B cell (primary cell): ENCODE measurements at regions not wholly inside any gene's neighbourhood (a gene's known extent, or its start where the extent isn't known, plus 50 kb on each side); places are given as distances from the start of the nearest gene placed in this dataset.

Source experiments
- ATAC-seq: fragments of 200-7000 bp; cut with Tn5 transposase; one replicate; pipeline ENCODE4 v1.10.0; 2021; ENCODE audit warnings: low read depth, mild to moderate bottlenecking, moderate number of reproducible peaks, moderate library complexity
- CTCF ChIA-PET: fragments of 350-600 bp; sonication (Branson Sonifier 250); formaldehyde crosslinking; loops from one replicate; lab custom pipeline; 2021; ENCODE audit warnings: antibody characterized with exemption, inconsistent platforms; lab: Charles Lee
- POLR2A ChIA-PET: fragments of 350-600 bp; sonication (Branson Sonifier 250); formaldehyde crosslinking; loops from one replicate; lab custom pipeline; 2021; ENCODE audit warnings: antibody characterized with exemption; lab: Charles Lee
- DNase-seq: peaks from one replicate; pipeline ENCODE4 v3.0.0; 2013
- H2AFZ ChIP-seq: 2 replicates; pipeline ENCODE4 v1.6.1; 2012; ENCODE audit warnings: mild to moderate bottlenecking, low read depth, low read length; ENCODE audit not compliant: insufficient read depth, poor library complexity, severe bottlenecking
- H3K27ac ChIP-seq, 2 donors: 1 replicate in 1 of 2; 2 replicates in 1 of 2; pipeline ENCODE4 v1.5.1; 2012 to 2013; ENCODE audit warnings: low read length in 2 of 2, mild to moderate bottlenecking in 2 of 2, moderate library complexity in 1 of 2
- H3K27me3 ChIP-seq, 4 experiments: fragments of 200-600 bp in 1 of 4; sonication (generic) in 1 of 4; replicated peaks in 1 of 4; 1 replicate in 2 of 4; 2 replicates in 2 of 4; pipeline versions ENCODE4 v1.6.1 to v1.7.0; 2013 to 2016; ENCODE audit warnings: low read length in 3 of 4, mild to moderate bottlenecking in 2 of 4, mixed read lengths in 1 of 4, moderate library complexity in 1 of 4; ENCODE audit not compliant: insufficient read depth in 4 of 4, control insufficient read depth in 3 of 4; ENCODE audit errors: control extremely low read depth in 1 of 4
- H3K36me3 ChIP-seq, 2 experiments: replicated peaks in 1 of 2; 1 replicate in 1 of 2; 2 replicates in 1 of 2; pipeline versions ENCODE4 v1.6.1 to v1.7.1; 2013; ENCODE audit warnings: low read length in 1 of 2; ENCODE audit not compliant: insufficient read depth in 2 of 2, control insufficient read depth in 1 of 2; ENCODE audit errors: control extremely low read depth in 1 of 2, extremely low read depth in 1 of 2
- H3K4me1 ChIP-seq, 2 donors: fragments of 200-600 bp in 1 of 2; sonication (generic) in 1 of 2; 1 replicate in 1 of 2; 2 replicates in 1 of 2; pipeline versions ENCODE4 v1.5.1 to v1.6.1; 2013 to 2017; ENCODE audit warnings: low read length in 2 of 2; ENCODE audit not compliant: control insufficient read depth in 2 of 2, insufficient read depth in 2 of 2
- H3K4me2 ChIP-seq: replicated peaks from 2 replicates; pipeline ENCODE3; 2012; ENCODE audit warnings: mild to moderate bottlenecking, low read depth, low read length; ENCODE audit not compliant: poor library complexity, severe bottlenecking
- H3K4me3 ChIP-seq, 5 experiments: fragments of 200-600 bp in 1 of 5; sonication (generic) in 1 of 5; 1 replicate in 3 of 5; 2 replicates in 2 of 5; pipeline versions ENCODE4 v1.5.1 to v1.7.0; 2011 to 2016; ENCODE audit warnings: low read length in 4 of 5, mild to moderate bottlenecking in 4 of 5, low read depth in 2 of 5, control low read depth in 1 of 5, moderate library complexity in 1 of 5; ENCODE audit not compliant: insufficient read depth in 1 of 5; ENCODE audit errors: control extremely low read depth in 1 of 5, extremely low read depth in 1 of 5
- H3K79me2 ChIP-seq: fragments of 200-600 bp; sonication (generic); one replicate; pipeline ENCODE4 v1.6.0; 2016; ENCODE audit warnings: low read length; ENCODE audit not compliant: control insufficient read depth, insufficient read depth
- H3K9ac ChIP-seq: fragments of 200-600 bp; sonication (generic); 2 replicates; pipeline ENCODE4 v1.6.1; 2017; ENCODE audit warnings: mild to moderate bottlenecking, low read length, moderate library complexity
- H3K9me3 ChIP-seq, 3 donors: one replicate each; pipeline versions ENCODE4 v1.6.1 to v1.7.1; 2013; ENCODE audit warnings: low read length in 2 of 3; ENCODE audit not compliant: control insufficient read depth in 2 of 3, insufficient read depth in 1 of 3; ENCODE audit errors: control extremely low read depth in 1 of 3
- H4K20me1 ChIP-seq: 2 replicates; pipeline ENCODE4 v1.6.0; 2012; ENCODE audit warnings: mild to moderate bottlenecking, low read length; ENCODE audit not compliant: insufficient read depth, control insufficient read depth, poor library complexity, severe bottlenecking
- H3K27ac Mint-ChIP-seq: one replicate; pipeline ENCODE4 v1.8.0; 2021; ENCODE audit warnings: mixed read lengths
- H3K27me3 Mint-ChIP-seq: one replicate; pipeline ENCODE4 v1.8.0; 2021; ENCODE audit warnings: mixed read lengths
- H3K4me1 Mint-ChIP-seq: one replicate; pipeline ENCODE4 v1.8.0; 2021; ENCODE audit warnings: mixed read lengths
- H3K4me3 Mint-ChIP-seq: one replicate; pipeline ENCODE4 v1.8.0; 2021; ENCODE audit warnings: mixed read lengths
- H3K9me3 Mint-ChIP-seq: one replicate; pipeline ENCODE4 v1.8.0; 2022; ENCODE audit warnings: mixed read lengths; ENCODE audit not compliant: insufficient read depth
- EZH2 ChIP-seq: IDR thresholded peaks from 2 replicates; pipeline ENCODE4 v1.6.1; 2012; ENCODE audit warnings: borderline replicate concordance, low read depth, mild to moderate bottlenecking, moderate library complexity, low read length; ENCODE audit not compliant: insufficient read depth, poor library complexity, severe bottlenecking
- WGBS: methylation state at CpG from one replicate; pipeline ENCODE4 v1.1.5; 2013; ENCODE audit warnings: missing lambda C conversion rate; ENCODE audit not compliant: insufficient coverage; 5-methylcytosine and 5-hydroxymethylcytosine counted together
- intact Hi-C: fragments of 100-400 bp; cut with micrococcal nuclease; formaldehyde crosslinking; loops from one replicate; pipeline ENCODE4 v1.10.0; 2022
- TF ChIP-seq, protein P1 (sequence below): fragments of 200-600 bp; IDR thresholded peaks from one replicate; pipeline ENCODE4 v1.8.0; 2022; ENCODE audit warnings: antibody characterized with exemption, mild to moderate bottlenecking

DNA sequence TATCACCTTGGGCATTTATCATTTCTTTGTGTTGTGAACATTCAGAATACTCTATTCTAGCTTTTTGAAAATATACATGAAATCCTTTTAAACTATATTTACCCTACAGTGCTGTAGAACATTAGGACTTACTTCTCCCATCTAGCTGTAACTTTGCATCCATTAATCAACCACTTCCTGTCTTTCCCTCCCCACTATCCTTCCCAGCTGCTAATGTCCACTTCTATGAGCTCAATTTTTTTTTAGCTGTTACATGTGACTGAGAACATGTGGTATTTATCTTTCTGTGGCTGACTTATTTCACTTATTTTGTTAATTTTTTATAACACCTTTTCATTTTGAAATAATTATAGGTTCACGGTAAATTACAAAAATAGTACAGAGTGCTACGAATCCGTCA lies 136.0 kb downstream of the LMNTD1 start:
- Histone ChIP-seq H3K9ac (no peak overlapping the region), H3K79me2 (no peaks in the 10 kb centered on the region), H3K4me1 (no peaks in the 10 kb centered on the region), H3K27me3 (no peaks in the 10 kb centered on the region), H3K36me3 (no peaks in the 10 kb centered on the region), H3K4me3 (no peak overlapping the region), H3K9me3 (peaks cover 0 to 1% (median 0%) of the 10 kb centered on the region in 3 donors), H3K27ac (no peak overlapping the region), H2AFZ (no peak overlapping the region), H3K4me2 (no peak overlapping the region), H4K20me1 (no peaks in the 10 kb centered on the region)
- DNase-seq, result no peak
- Mint-ChIP-seq H3K9me3 (no peaks in the 10 kb centered on the region), H3K4me1 (no peaks in the 10 kb centered on the region), H3K27ac (no peak overlapping the region), H3K4me3 (no peak overlapping the region), H3K27me3 (peaks cover 3% of the 10 kb centered on the region)
- CTCF ChIA-PET, result no interaction called here
- TF ChIP-seq, protein P1, sequence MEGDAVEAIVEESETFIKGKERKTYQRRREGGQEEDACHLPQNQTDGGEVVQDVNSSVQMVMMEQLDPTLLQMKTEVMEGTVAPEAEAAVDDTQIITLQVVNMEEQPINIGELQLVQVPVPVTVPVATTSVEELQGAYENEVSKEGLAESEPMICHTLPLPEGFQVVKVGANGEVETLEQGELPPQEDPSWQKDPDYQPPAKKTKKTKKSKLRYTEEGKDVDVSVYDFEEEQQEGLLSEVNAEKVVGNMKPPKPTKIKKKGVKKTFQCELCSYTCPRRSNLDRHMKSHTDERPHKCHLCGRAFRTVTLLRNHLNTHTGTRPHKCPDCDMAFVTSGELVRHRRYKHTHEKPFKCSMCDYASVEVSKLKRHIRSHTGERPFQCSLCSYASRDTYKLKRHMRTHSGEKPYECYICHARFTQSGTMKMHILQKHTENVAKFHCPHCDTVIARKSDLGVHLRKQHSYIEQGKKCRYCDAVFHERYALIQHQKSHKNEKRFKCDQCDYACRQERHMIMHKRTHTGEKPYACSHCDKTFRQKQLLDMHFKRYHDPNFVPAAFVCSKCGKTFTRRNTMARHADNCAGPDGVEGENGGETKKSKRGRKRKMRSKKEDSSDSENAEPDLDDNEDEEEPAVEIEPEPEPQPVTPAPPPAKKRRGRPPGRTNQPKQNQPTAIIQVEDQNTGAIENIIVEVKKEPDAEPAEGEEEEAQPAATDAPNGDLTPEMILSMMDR, result no peak
- no peak for TF ChIP-seq EZH2
- WGBS, result no CpG with 5 or more reads among the region's 3 CpGs
- POLR2A ChIA-PET, result no interaction called here
- no peak for ATAC-seq
- intact Hi-C loops, result no loop called here

DNA sequence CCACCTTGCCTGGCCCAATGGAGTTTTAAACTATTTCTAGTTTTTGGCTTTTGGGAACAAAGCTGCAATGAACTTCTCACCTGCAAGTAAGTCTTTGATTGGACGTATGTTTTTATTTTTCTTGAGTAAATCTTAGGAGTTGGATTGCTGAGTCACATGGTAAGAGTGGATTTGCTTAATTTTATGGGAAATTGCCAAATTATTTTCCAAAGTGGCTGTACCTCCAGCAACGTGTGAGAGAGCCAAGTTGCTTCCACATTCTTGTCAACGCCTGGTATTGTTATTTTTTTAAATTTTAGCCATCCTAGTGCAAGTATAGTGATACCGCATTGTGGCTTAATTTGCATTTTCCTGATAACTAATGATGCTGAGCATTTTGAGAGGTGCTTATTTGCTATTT lies 136.6 kb downstream of the LMNTD1 start:
- CTCF ChIA-PET, result no interaction called here
- Histone ChIP-seq H4K20me1 (no peaks in the 10 kb centered on the region), H3K79me2 (no peaks in the 10 kb centered on the region), H3K4me1 (no peaks in the 10 kb centered on the region), H3K4me3 (no peak overlapping the region), H3K36me3 (no peaks in the 10 kb centered on the region), H3K27ac (no peak overlapping the region), H3K27me3 (no peaks in the 10 kb centered on the region), H2AFZ (no peak overlapping the region), H3K9ac (no peak overlapping the region), H3K4me2 (no peak overlapping the region), H3K9me3 (peaks cover 0 to 1% (median 0%) of the 10 kb centered on the region in 3 donors)
- Mint-ChIP-seq H3K27me3 (peaks cover 3% of the 10 kb centered on the region), H3K4me3 (no peak overlapping the region), H3K9me3 (no peaks in the 10 kb centered on the region), H3K4me1 (no peaks in the 10 kb centered on the region), H3K27ac (no peak overlapping the region)
- POLR2A ChIA-PET, result no interaction called here
- DNase-seq, result no peak
- intact Hi-C loops, result no loop called here
- ATAC-seq, result no peak
- WGBS, result 75% methylated on average over 2 of the region's 4 CpGs
- TF ChIP-seq EZH2, result no peak
- TF ChIP-seq, protein P1, result no peak
